Lower lobe of right lung (tissue), 2 donors: ENCODE measurements at regions not wholly inside any gene's neighbourhood (a gene's known extent, or its start where the extent isn't known, plus 50 kb on each side); places are given as distances from the start of the nearest gene placed in this dataset.
"Not testable (repeated sequence)": the region's sequence is repeated elsewhere in the genome, so short reads cannot be mapped to it uniquely, and the experiment has no call there.

ENCODE experiments used
- ATAC-seq, 2 donors: fragments of 200-7000 bp; cut with Tn5 transposase; one replicate each; pipeline ENCODE4 v1.9.1; 2020 to 2022; ENCODE audit warnings: mild to moderate bottlenecking in 2 of 2, moderate library complexity in 2 of 2
- DNase-seq: peaks from one replicate; pipeline ENCODE4 v3.0.0-alpha.2; 2020
- H3K27ac ChIP-seq: fragments of 200-600 bp; one replicate; pipeline ENCODE4 v1.8.0; 2022
- H3K27me3 ChIP-seq: fragments of 200-600 bp; one replicate; pipeline ENCODE4 v1.8.0; 2022; ENCODE audit warnings: low read depth
- H3K36me3 ChIP-seq: fragments of 200-600 bp; one replicate; pipeline ENCODE4 v1.8.0; 2022; ENCODE audit warnings: mild to moderate bottlenecking
- H3K4me1 ChIP-seq: fragments of 200-600 bp; one replicate; pipeline ENCODE4 v1.8.0; 2022
- H3K4me3 ChIP-seq: fragments of 200-600 bp; one replicate; pipeline ENCODE4 v1.8.0; 2022; ENCODE audit warnings: mild to moderate bottlenecking
- H3K9me3 ChIP-seq: fragments of 200-600 bp; one replicate; pipeline ENCODE4 v1.8.0; 2022
- intact Hi-C: fragments of 100-400 bp; cut with DNase I; formaldehyde crosslinking; loops from one replicate; pipeline ENCODE4 v1.11.0; 2022
- TF ChIP-seq, protein P1 (sequence below): fragments of 200-600 bp; IDR thresholded peaks from one replicate; pipeline ENCODE4 v1.8.0; 2022; ENCODE audit warnings: antibody characterized with exemption, mild to moderate bottlenecking
- donor health status: DM: no; HTN: yes; CAD: no; lungs with severe emphysema.

- DNase-seq (no peak), ATAC-seq (no peak)
- no peaks in the 10 kb centered on the region for H3K36me3 ChIP-seq
- H3K4me1 ChIP-seq = no peaks in the 10 kb centered on the region
- intact Hi-C loops = no loop called here
- H3K4me3 ChIP-seq = no peak overlapping the region
- TF ChIP-seq, protein P1, sequence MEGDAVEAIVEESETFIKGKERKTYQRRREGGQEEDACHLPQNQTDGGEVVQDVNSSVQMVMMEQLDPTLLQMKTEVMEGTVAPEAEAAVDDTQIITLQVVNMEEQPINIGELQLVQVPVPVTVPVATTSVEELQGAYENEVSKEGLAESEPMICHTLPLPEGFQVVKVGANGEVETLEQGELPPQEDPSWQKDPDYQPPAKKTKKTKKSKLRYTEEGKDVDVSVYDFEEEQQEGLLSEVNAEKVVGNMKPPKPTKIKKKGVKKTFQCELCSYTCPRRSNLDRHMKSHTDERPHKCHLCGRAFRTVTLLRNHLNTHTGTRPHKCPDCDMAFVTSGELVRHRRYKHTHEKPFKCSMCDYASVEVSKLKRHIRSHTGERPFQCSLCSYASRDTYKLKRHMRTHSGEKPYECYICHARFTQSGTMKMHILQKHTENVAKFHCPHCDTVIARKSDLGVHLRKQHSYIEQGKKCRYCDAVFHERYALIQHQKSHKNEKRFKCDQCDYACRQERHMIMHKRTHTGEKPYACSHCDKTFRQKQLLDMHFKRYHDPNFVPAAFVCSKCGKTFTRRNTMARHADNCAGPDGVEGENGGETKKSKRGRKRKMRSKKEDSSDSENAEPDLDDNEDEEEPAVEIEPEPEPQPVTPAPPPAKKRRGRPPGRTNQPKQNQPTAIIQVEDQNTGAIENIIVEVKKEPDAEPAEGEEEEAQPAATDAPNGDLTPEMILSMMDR = no peak
- H3K9me3 ChIP-seq = no peaks in the 10 kb centered on the region
- H3K27ac ChIP-seq = no peak overlapping the region
- peaks cover 3% of the 10 kb centered on the region for H3K27me3 ChIP-seq
Observed at GRCh38 chr16:88202207-88202745, 180.5 kb upstream of the ZNF469 start.

GRCh38 chr16:88202856-88203681 is 179.7 kb upstream of the ZNF469 start:
- H3K36me3 ChIP-seq, H3K27me3 ChIP-seq, H3K4me3 ChIP-seq, intact Hi-C loops, DNase-seq, H3K4me1 ChIP-seq, H3K27ac ChIP-seq, ATAC-seq, H3K9me3 ChIP-seq: not testable (repeated sequence)

- intact Hi-C loops, H3K36me3 ChIP-seq, DNase-seq, ATAC-seq, H3K9me3 ChIP-seq, H3K4me3 ChIP-seq, H3K4me1 ChIP-seq, H3K27ac ChIP-seq, H3K27me3 ChIP-seq: not testable (repeated sequence)
Observed at GRCh38 chr16:88204131-88205110, 178.3 kb upstream of the ZNF469 start.

GRCh38 chr16:88205482-88205881 is 177.3 kb upstream of the ZNF469 start:
- H3K4me1 ChIP-seq, H3K27me3 ChIP-seq, H3K4me3 ChIP-seq, H3K27ac ChIP-seq, intact Hi-C loops, H3K36me3 ChIP-seq, H3K9me3 ChIP-seq, ATAC-seq, DNase-seq: not testable (repeated sequence)

- intact Hi-C loops, H3K4me3 ChIP-seq, DNase-seq, H3K4me1 ChIP-seq, H3K27ac ChIP-seq, H3K36me3 ChIP-seq, ATAC-seq, H3K9me3 ChIP-seq, H3K27me3 ChIP-seq: not testable (repeated sequence)
Observed at GRCh38 chr16:88206006-88206405, 176.8 kb upstream of the ZNF469 start.

- intact Hi-C loops, H3K27ac ChIP-seq, H3K36me3 ChIP-seq, DNase-seq, H3K9me3 ChIP-seq, ATAC-seq, H3K4me3 ChIP-seq, H3K27me3 ChIP-seq, H3K4me1 ChIP-seq: not testable (repeated sequence)
Observed at GRCh38 chr16:88206516-88206915, 176.2 kb upstream of the ZNF469 start.

GRCh38 chr16:88208112-88208511 is 174.6 kb upstream of the ZNF469 start:
- TF ChIP-seq, protein P1 = no peak
- intact Hi-C loops = no loop called here
- Histone ChIP-seq H3K27ac (no peak overlapping the region), H3K4me3 (no peak overlapping the region), H3K27me3 (no peaks in the 10 kb centered on the region), H3K4me1 (no peaks in the 10 kb centered on the region), H3K36me3 (no peaks in the 10 kb centered on the region), H3K9me3 (no peaks in the 10 kb centered on the region)
- ATAC-seq (no peak), DNase-seq (no peak)

DNA sequence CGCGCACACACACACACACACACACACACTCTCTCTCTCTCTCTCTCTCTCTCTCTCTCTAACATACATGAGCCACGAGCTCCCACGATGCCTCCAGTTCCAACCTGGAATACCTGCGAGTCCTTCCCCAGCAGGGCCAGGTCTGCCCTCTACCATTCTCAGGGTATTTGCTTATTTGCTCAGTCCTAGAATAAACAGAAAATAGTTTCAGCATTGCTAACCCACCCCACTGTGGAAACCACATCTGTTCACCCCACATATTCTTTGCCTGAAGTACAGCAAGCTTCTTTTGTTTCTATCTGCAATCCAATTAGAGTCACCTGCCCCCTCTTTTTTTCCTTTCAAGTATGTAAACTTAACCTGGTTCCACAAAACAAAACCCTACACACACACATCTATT is 174.0 kb upstream of the ZNF469 start:
- H3K27ac ChIP-seq, H3K4me1 ChIP-seq, ATAC-seq, H3K9me3 ChIP-seq, H3K27me3 ChIP-seq, H3K4me3 ChIP-seq, H3K36me3 ChIP-seq, DNase-seq, intact Hi-C loops: not testable (repeated sequence)

GRCh38 chr16:88209579-88209978 is 173.2 kb upstream of the ZNF469 start:
- H3K4me1 ChIP-seq, H3K36me3 ChIP-seq, ATAC-seq, H3K27me3 ChIP-seq, intact Hi-C loops, H3K4me3 ChIP-seq, H3K27ac ChIP-seq, H3K9me3 ChIP-seq, DNase-seq: not testable (repeated sequence)

DNA sequence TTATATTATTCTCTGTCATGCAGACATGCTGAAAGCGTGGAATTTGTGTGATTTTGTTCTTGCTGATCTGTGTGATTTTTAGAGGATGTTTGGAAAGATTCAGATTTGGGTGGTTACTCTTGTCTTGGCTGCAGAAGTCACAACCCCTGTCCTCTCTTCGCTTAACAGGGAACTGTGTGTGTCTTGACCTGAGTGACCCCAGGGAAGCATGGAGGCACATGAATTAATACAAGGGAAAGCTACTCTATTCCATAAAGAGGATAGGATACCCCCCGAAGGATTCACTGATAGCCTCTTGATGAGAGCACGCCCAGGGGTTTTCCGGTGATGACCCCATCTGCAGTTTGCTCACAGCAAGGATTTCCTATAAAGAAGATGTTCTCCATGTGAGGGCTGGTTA is 168.8 kb upstream of the ZNF469 start:
- H3K9me3 ChIP-seq, ATAC-seq, H3K4me3 ChIP-seq, H3K36me3 ChIP-seq, H3K4me1 ChIP-seq, H3K27me3 ChIP-seq, DNase-seq, H3K27ac ChIP-seq, intact Hi-C loops: not testable (repeated sequence)

GRCh38 chr16:88221001-88221761 is 161.6 kb upstream of the ZNF469 start:
- H3K36me3 ChIP-seq, intact Hi-C loops, H3K4me1 ChIP-seq, H3K27ac ChIP-seq, H3K9me3 ChIP-seq, H3K27me3 ChIP-seq, H3K4me3 ChIP-seq: not testable (repeated sequence)
- ATAC-seq = peak in 1 of 2 donors; percentile 31
- peak; percentile 35 for DNase-seq
